HG03108 (cell line): ENCODE measurements at regions not wholly inside any gene's neighbourhood (a gene's known extent, or its start where the extent isn't known, plus 50 kb on each side); places are given as distances from the start of the nearest gene placed in this dataset.

ENCODE experiments used
- ATAC-seq: cut with Tn5 transposase; IDR thresholded peaks from one replicate; pipeline ENCODE4 v1.9.1; 2021; ENCODE audit warnings: moderate library complexity; ENCODE audit not compliant: unreplicated experiment

DNA sequence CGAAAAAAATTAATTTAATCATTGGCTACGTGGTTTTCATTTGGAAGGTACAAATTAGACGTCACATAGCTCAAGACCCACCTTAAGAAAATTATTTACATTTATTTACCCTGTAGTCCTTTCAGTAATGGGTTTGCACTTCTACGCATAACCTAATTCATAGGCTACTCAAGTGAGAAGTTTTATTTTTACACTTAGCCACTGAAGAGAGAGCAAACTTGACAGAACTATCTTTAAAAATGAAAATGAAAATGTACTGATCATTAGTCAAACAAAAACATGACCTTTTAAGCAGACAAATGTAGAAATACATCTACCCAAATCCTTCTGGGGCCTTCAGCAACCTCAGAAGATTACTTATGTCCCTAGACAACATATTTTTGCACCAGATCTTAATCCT lies 269.4 kb upstream of the TTC14 start:
- peak; percentile 60 for ATAC-seq

DNA sequence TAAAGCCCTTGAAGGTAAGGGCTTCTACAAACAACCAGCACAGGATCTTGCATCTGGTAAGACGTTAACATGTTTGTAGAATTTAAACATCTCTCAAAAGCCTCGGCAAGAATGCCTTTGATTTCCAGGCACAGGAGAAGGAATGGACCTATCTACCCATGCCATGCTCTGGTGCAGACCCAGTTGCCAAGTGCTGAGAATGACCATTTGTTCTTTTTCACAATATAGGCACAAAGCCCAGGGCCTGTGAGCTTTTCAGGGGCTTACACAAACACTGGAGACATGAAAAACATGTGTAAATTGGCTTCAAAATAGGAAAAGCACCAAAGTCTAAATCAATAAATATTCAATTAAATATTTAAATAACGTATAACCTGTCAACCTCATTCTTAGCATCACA lies 266.9 kb upstream of the TTC14 start:
- ATAC-seq = no peak

DNA sequence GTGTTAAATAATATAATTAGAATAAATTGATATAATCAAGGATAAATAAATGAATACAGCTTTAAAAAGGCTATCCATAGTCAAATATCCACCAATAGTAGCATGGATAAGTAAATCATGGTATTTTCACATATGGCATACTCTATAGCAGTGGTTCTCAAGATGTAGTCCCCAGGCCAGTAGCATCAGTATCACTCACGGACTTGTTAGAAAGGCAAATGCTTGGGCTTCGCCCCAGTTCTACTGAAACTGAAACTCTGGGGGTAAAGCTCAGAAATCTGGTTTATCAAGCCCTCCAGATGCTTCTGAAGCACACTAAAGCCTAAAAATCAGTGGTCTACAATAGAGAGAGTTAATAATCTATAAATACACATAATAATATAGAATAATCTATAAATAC lies 261.6 kb upstream of the TTC14 start:
- no peak for ATAC-seq

DNA sequence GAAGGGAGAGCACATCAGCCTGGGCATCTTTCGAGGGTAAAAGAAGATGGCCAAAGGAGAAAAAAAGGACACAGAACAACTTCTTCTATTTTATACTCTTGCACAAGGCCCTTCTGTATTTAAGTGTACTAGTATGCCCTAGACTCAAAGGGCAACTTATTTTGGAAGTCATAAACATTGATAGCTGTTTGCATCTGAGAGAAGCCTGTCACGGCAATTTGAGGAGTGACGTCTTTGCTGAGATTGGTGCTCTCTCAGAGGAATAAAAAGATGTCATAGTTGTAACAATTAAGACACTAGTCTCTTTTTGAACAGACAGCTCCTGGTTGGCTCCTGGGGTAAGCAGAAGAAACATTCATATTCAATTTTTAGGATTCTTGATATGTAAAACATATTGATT lies 260.4 kb upstream of the TTC14 start:
- ATAC-seq = no peak

DNA sequence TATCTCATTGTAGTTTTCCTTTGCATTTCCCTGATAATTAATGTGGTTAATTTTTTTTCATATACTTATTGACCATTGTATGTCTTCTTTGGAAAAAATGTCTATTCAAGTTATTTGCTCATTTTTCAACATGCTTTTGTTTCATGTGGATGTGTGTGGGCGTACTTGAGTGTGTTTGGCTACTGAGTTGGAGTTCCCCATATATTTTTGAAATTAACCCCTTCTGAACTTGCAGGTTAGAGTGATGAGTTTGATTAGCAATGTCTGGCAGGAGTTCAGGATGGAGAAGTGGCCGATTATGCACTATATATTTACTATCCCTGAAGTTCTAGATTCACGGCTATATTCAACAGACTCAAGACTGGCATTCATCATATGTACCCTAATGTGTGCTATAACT lies 250.4 kb upstream of the TTC14 start:
- ATAC-seq = no peak

DNA sequence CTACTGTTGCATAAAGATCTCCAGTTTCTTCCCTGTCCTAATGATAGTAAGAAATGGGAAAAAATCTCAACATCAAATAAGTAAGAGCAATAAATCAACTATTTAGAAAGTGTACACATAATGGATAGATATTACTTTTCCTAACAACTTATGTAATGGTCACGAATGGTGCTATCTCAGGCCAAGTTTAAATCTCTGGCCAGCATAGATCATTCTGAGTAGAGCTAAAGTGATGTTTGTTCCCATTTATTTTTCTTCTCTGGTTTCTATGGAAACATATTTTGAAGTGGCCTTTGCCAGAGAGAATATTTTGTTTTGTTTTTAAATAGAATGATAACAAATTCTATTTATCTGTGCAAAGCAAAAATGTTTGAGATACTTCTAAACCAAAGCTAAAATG lies 249.7 kb upstream of the TTC14 start:
- no peak for ATAC-seq

DNA sequence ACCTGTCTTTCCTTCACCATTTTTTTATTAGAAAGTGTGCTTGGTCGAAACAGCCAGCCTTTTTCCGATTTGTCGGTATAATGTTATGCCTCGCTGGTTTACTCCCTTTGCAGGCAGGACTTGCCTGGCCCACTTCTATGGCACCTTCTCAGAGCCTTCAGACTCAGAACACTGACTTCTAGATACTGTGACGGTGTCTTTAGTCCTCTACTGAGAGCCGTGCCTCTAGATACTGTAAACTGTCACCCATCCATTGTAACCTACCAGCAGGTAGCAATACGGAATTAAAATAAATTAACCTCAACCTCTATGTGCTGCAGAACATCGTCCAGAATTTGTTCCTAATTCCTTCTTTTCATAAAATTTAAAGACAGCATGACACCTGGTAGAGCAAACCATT lies 247.7 kb upstream of the TTC14 start:
- no peak for ATAC-seq

DNA sequence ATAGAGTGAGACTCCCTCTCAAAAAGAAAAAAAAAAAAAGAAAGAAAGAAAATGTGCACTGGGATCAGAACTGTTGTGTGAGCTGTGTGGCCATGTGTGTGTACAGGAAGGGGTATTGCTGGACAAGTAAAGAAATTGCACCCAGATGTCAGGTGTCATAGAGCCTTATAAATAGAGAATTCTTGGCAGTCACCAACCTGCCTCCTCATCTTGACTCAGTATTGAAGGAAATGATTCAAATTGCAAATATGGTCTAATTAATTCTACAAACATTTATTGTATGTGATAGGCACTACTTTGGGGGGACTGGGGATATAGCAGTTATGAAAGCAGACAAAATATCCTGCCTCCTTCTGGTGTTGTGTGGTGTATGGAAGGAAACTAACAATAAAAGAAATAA lies 243.8 kb upstream of the TTC14 start:
- ATAC-seq = no peak

DNA sequence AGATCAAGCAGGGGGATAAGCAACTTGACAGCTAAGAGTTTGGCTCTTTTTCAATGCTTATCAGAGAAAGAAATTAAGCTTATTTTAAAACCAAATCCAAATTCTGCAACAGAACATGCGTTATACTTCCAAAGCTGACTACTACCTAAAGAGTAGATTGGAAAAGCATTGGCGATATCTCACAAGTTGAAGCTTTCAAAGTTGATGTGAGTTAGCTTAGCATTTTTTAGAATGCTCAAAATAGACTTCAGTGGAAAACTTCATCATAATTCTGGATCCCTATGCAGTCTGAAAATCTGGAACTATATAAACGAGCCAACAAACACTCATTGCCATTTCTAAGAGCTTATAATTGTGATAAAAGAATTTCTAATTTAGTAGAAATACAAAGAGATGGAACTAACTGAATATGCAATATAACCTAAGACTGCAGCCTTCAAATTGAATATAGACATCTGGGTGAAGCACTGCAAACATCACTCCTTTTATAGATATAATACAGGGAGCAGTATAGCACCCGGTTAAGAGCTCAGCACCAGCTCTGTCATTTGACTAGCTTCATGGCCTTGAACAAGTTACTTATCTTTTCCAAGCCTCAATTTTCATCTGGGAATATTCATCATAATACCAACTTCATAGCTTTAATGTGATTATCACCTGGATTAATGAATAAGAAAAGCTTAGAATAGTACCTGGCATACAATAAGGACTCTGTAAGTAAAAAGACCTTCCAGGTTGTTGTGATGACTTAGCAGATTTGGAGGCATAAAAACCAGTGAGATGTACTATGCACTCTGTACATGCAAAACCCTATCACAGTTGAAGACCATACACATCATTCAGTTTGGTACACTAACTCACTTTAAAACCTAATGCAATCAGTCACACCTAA lies 242.7 kb upstream of the TTC14 start:
- ATAC-seq = no peak

DNA sequence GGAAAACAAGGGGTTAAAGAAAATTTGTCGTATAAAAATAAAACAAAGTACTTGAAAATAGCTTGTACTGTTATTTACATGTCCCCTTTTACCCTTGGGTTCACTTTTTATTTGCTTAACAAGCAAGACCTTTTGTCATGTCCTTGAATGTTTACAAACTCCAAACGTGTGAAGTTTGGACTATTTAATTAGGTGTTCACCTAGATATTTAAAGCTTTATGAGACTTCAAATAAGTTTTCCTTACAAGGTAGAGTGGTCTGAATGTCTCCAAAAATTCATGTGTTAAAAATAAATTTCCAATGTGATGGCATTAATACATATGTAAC lies 242.0 kb upstream of the TTC14 start:
- ATAC-seq = no peak

DNA sequence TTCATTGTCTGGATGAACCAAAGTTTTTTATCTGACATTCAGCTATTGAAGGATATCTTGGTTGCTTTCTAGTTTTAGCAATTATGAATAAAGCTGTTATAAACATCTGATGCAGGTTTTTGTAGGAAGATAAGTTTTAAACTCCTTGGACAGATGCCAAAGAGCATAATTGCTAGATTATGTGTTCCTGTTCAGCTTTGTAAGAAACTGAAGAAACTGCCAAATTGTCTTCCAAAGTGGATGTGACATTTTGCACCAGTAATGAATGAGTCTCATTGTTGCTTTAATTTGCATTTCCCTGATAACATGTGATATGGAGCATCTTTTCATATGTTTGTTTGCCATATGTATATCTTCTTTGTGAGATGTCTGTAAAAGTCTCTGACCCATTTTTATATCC lies 239.9 kb upstream of the TTC14 start:
- ATAC-seq = no peak

DNA sequence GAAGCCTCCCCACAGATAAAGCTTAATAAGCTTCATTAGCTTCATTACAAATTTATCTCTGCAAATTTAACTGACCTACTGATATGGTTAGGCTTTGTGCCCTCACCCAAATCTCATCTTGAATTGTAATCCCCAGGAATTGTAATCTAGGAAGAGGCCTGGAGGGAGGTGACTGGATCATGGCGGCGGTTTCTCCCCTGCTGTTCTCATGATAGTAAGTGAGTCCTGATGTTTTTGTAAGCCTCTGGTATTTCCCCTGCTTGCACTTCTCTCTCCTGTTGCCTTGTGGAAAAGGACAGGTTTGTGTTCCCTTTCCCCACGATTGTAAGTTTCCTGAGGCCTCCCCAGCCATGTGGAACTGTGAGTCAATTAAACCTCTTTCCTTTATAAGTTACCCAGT lies 226.1 kb upstream of the TTC14 start:
- no peak for ATAC-seq

DNA sequence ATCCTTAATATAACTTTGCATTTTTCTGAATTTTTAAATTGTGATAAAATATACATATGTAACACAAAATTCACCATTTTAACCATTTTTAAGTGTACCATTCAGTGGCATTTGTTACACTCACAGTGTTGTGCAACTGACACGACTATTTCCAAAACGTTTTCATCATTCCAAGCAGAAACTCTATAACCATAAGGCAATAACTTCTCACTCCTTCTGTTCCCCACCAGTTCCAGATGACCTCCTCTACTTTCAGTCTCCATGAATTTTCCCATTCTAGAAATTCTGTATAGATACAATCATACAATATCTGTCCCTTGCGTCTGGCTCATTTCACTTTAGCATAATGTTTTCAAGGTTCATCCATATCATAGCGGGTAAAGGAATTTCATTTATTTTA lies 223.5 kb upstream of the TTC14 start:
- no peak for ATAC-seq

DNA sequence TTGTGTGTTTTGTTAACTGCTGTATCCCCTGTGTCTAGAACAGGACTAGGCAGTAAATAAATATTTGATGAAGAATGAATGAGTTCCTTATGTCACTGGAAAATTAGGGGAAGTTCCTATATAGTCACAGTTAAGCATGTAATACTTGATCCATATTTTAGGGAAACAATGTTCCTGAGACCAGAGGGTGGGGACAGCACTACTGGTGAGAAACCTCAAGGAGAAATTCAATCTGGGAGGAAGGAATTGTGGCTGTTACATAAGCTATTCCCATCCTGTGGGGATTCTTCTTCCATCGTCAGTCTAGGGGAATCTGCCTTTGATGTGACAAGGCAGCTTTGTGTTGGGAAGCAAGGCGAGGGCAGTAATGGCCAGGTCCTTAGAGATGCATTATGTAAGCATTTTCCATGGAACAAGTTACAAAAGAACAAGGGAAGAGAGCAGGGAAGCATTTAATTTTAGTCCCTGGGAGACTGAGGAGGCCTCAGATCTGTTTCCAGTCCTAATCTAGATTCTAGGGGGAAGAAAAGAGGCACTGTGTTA lies 219.3 kb upstream of the TTC14 start:
- no peak for ATAC-seq

DNA sequence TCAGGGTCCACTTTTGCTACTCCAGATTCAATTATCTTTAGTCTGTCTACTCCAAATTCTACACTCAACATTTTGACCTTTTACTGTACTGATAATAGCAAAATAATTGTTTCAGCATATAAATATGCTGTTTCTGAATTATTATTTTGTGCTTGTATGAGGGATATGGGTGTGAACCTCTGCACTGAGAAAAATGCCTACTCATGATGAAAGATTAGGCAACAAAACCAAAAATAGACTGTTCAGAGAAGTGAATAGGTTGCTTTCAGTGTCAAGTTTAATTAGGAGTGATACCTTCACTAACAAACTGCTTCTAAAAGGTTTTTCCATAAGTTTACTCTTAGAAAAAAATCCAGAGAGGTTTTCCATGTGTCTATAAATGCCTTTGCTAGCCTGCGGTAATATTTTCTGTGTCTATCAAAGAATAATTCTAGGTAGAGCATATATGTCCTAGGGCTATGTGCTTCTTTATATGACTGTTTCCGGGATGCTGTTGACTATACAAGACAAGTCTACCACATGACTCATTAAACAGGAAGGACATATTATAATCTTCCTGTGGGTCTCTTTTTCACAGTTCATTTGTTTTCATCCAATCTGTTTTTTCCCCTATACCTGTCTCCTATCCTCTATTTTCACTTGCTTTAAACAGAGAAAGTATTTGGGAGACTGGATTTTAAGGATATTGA lies 218.5 kb upstream of the TTC14 start:
- no peak for ATAC-seq

DNA sequence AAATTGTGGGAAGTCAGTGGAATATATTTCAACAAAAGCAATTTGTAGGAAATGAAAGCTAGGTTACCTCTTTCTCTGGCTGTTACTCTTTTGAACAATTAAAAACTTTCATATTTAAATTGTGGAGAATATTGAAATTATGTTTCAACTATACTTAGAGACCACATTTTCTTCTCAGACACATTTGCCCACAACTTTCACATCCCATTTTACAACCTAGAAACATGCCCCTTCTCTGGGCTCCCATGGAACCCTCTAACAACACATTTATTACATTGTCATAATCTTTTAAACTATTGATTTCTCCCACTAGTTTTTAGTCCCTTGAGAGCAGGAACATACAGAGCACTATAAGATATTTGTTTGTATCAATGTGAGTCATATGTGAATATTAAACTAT lies 211.7 kb upstream of the TTC14 start:
- ATAC-seq = no peak

DNA sequence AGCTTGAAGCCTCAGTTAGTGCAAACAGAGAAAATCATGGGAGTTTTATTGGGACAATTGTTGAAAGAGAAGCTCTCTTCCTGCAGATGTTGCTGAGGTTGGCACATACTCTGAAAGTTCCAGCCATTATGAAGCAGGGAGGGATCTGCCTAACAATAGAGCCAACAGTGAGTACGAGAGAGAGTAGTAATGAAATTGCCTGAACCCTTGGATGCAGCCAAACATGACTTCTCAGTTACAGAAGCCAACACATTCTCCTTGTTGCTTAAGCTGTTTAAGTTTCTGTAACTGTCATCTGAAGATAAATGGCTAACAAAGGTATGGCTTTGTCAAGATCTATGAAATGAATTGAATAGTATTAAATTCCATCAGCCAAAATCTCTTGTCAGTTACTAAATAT lies 211.0 kb upstream of the TTC14 start:
- ATAC-seq = no peak

DNA sequence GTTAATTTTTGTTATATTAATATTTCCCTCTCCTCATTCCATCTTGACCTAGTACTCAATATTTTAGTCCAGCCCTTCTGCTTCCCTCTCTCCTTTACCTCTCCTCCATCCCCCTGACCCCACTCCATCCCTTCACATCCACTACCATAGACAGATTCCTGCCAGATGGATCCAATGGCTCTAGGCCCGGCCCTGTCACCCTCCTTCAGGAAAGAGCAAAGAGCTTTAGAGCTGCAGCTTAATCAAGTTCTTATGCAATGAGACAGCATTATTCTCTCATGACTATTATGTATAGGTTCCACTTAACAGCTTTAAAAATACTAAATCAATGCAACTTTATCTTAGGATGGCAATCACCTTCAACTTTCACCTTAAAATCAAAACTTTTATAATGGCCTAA lies 200.7 kb upstream of the TTC14 start:
- ATAC-seq = no peak

DNA sequence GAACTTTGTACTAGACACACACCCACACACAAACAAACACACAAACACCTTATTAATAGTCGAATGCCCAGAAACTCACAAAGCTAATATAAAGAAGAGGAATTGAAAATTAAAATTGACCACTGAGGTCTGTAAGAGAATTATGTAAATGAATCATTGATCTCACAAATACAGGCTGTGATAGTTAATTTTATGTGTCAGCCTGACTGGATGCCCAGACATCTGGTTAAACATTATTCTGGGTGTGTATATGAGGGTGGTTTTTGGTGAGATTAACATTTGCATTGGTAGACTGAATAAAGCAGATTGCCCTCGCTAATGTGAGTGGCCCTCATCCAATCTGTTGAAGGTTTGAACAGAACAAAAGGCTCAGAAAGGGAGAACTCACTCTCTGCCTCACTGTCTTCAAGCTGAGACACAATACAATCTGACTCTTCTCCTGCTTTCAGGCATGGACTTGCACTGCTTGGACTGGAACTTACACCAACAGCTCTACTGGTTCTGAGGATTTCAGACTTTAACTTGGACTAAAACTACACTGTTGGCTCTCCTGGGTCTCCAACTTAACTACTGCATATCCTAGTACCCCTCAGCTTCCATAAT lies 199.4 kb upstream of the TTC14 start:
- ATAC-seq = no peak

DNA sequence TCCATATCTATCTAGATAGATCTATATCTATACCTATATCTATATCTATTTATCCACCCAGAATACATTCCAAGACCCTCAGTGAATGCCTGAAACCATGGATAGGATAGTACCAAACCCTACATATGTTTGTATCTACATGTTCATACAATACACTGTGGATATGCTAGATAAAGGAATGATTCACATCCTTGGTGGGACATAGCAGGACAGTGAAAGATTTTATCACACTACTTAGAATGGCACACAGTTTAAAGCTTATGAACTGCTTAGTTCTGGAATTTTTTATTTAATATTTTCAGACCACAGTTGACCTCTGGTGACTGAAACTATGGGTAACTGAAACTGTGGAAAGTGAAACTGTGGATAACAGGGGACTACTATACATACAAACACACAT lies 198.8 kb upstream of the TTC14 start:
- ATAC-seq = no peak

DNA sequence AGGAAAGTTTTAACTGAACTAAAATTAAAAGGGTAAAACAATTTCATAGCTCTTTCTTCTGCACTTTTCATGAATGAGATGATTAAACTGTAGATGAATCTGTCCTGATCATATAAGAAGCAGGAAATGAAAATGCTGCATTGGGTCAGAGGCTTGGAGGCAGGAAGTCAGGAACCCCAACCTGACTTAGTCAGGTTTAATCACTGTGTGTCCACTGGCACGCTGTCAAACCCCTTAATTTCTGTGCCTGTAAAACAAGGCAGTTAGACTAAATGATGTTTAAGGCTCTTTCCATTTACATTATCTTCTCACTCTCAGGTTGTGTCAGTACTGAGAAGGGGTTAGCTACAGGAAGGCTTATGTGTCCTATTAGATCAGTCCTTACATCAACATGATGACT lies 193.3 kb upstream of the TTC14 start:
- no peak for ATAC-seq

DNA sequence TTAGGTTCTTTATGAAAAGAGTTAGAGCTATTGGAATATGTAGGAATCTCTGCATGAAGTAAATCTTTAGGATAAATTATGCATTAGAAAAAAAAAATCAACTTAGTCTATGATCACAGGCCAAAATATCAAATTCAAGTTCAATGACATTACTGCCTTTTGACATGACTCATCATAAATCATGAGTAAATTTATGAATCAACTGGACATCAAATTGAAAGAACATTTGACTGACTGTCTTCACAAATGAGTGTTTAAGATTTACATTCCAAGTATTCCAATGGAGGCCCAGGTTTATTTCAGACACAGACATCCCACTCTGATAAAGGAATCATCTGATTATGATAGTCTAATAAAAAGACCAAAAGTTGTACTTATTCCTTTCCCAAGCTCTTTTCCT lies 192.8 kb upstream of the TTC14 start:
- ATAC-seq = no peak
